Choroid plexus epithelial cell (primary cell): ENCODE measurements at regions not wholly inside any gene's neighbourhood (a gene's known extent, or its start where the extent isn't known, plus 50 kb on each side); places are given as distances from the start of the nearest gene placed in this dataset.
A peak's percentile ranks its signal among the peaks of the same experiment; 100 is the strongest.

ENCODE experiments used
- DNase-seq: peaks from one replicate; pipeline ENCODE4 v3.0.0-alpha.2; 2010; ENCODE audit warnings: low read depth
- H3K4me3 ChIP-seq: 2 replicates; pipeline ENCODE4 v1.5.1; 2011; ENCODE audit warnings: low read depth, mild to moderate bottlenecking, control low read depth, low read length, moderate library complexity
- TF ChIP-seq, protein P1 (sequence below): conservative IDR thresholded peaks from 2 replicates; pipeline ENCODE4 v1.5.1; 2011; ENCODE audit warnings: low read depth, mild to moderate bottlenecking, control low read depth, inconsistent platforms, low read length, moderate library complexity

- no peak overlapping the region for H3K4me3 ChIP-seq
- peak; percentile 37 for DNase-seq
- TF ChIP-seq, protein P1, sequence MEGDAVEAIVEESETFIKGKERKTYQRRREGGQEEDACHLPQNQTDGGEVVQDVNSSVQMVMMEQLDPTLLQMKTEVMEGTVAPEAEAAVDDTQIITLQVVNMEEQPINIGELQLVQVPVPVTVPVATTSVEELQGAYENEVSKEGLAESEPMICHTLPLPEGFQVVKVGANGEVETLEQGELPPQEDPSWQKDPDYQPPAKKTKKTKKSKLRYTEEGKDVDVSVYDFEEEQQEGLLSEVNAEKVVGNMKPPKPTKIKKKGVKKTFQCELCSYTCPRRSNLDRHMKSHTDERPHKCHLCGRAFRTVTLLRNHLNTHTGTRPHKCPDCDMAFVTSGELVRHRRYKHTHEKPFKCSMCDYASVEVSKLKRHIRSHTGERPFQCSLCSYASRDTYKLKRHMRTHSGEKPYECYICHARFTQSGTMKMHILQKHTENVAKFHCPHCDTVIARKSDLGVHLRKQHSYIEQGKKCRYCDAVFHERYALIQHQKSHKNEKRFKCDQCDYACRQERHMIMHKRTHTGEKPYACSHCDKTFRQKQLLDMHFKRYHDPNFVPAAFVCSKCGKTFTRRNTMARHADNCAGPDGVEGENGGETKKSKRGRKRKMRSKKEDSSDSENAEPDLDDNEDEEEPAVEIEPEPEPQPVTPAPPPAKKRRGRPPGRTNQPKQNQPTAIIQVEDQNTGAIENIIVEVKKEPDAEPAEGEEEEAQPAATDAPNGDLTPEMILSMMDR: no peak
Observed at GRCh38 chr5:5826911-5827310, 404.4 kb downstream of the ICE1 start.

DNA sequence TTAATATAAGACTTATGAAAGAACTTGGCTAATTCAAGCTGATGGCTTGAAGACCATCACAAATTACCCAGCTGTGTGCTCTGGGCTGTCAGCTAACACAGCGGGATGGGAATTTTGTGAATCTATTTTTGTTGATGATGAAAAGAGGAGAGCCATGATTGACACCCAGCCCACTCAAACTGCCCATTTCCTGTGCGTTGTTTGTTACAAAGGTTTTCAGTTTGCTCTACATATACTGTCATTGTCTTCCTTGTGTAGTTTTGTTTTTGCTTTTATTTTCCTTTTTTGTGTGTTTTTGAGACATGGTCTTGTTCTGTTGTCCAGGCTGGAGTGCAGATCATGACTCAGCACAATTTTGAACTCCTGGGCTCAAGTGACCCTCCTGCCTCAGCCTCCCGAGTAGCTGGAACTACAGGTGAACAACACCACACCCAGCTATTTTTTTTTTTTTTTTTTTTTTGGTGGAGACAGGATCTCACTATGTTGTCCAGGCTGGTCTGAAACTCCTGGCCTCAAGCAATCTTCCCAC lies 400.3 kb downstream of the ICE1 start:
- no peak overlapping the region for H3K4me3 ChIP-seq
- TF ChIP-seq, protein P1: no peak
- no peak for DNase-seq

DNA sequence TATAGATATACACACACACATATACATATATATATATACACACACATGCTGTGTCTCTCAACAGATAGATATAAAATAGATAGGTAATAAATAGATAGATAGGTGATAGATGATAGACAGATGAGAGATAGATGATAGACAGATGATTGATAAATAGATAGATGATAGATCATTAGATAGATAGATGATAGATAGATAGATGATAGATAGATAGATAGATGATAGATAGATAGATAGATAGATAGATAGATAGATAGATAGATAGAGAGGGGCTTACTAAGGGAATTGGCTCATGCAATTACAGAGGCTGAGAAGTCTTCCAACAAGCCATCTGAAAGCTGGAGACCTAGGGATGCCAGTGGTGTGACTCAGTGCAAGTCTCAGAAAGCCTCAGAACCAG lies 394.5 kb downstream of the ICE1 start:
- H3K4me3 ChIP-seq: no peak overlapping the region
- DNase-seq: no peak
- TF ChIP-seq, protein P1: no peak

GRCh38 chr5:5813441-5813840 lies 391.0 kb downstream of the ICE1 start:
- TF ChIP-seq, protein P1: no peak
- H3K4me3 ChIP-seq: no peak overlapping the region
- DNase-seq: no peak

DNA sequence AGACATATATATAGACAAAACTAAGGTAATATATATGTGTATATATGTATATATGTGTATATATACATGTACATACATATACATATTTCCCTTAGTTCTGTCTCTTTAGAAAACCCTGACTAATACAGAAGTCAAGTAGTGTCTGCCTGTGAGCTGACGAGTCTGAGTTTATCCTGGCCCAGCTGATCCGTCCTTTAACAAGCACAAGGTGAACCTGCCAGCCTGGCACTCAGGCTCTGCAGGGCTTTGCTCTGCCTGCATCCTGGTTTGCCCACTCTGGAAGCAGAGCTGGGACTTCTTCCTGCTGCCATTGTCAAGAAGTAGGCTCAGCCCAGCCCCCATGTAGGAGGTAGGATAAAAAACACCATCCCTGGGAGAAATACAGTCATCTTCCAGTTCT lies 388.0 kb downstream of the ICE1 start:
- TF ChIP-seq, protein P1: no peak
- no peak for DNase-seq
- no peak overlapping the region for H3K4me3 ChIP-seq

GRCh38 chr5:5805916-5806315 lies 383.4 kb downstream of the ICE1 start:
- TF ChIP-seq, protein P1: no peak
- no peak overlapping the region for H3K4me3 ChIP-seq
- no peak for DNase-seq

DNA sequence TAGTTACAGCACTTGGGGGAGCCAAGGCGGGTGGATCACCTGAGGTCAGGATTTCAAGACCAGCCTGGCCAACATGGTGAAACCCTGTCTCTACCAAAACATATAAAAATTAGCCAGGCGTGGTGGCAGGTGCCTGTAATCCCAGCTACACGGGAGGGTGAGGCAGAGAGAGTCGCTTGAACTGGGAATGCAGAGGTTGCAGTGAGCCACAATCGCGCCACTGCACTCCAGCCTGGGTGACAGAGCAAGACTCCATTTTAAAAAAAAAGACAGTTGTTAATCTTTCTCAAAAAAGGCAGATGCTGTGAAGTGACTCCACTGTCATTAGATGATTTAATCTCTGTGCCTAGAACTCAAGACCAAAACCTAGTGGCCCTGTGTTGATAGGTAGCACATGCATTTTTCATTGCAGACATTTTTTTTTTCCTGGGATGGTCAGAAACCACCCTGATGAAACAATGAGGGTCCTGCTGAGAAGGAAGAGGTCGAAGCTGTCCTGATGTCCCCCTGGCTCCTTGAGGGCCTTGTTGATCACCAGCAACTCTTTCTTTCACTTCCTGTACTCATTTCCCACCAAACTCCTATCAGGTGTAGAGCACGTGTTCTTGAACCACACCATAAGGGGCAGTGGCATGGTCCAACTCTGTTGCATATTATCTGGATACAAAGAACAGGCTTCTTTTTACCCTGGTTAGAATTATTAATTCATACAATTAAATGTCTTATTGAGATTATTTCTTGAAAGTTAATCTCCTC lies 382.2 kb downstream of the ICE1 start:
- no peak for DNase-seq
- no peak overlapping the region for H3K4me3 ChIP-seq
- TF ChIP-seq, protein P1: no peak
